ENCODE measurements at regions not wholly inside any gene's neighbourhood (a gene's known extent, or its start where the extent isn't known, plus 50 kb on each side); places are given as distances from the start of the nearest gene placed in this dataset.

DNA sequence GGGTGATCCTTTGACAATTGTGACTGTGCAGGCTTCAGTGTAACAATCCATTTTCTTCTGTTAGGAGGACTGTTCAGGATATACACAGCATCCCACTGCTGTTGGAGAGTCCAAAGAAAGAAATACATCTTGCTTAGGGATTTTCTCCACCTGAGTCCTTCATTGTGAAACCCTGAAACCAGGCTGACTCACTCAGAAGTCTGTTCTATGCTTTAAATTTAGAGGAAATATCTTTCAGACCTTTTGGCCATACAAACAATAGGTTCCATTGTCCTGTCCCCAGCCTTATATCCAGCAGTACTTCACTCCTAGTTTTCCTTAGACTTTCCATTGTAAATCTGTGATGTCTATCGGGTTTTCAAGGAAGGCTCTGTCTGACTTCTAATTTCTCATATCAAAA lies 379.1 kb downstream of the SUCLA2 start:
- intact Hi-C loops (cut with micrococcal nuclease): no loop called here
- TF ChIP-seq EZH2 (IDR thresholded peaks at IDR 0.05; ENCODE audit: borderline replicate concordance, insufficient read depth, low read depth, low read length, poor library complexity, severe bottlenecking): no peak
- TF ChIP-seq, protein P1, sequence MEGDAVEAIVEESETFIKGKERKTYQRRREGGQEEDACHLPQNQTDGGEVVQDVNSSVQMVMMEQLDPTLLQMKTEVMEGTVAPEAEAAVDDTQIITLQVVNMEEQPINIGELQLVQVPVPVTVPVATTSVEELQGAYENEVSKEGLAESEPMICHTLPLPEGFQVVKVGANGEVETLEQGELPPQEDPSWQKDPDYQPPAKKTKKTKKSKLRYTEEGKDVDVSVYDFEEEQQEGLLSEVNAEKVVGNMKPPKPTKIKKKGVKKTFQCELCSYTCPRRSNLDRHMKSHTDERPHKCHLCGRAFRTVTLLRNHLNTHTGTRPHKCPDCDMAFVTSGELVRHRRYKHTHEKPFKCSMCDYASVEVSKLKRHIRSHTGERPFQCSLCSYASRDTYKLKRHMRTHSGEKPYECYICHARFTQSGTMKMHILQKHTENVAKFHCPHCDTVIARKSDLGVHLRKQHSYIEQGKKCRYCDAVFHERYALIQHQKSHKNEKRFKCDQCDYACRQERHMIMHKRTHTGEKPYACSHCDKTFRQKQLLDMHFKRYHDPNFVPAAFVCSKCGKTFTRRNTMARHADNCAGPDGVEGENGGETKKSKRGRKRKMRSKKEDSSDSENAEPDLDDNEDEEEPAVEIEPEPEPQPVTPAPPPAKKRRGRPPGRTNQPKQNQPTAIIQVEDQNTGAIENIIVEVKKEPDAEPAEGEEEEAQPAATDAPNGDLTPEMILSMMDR (IDR thresholded peaks at IDR 0.05): no peak
- Histone ChIP-seq H2AFZ (ENCODE audit: insufficient read depth, low read depth, low read length, poor library complexity, severe bottlenecking) (no peak overlapping the region), H3K4me3 (ENCODE audit: control extremely low read depth in 1 of 5, extremely low read depth in 1 of 5, insufficient read depth in 1 of 5, low read depth in 2 of 5, low read length in 4 of 5) (no peak overlapping the region), H4K20me1 (ENCODE audit: control insufficient read depth, insufficient read depth, low read length, poor library complexity, severe bottlenecking) (no peaks in the 10 kb centered on the region), H3K9me3 (ENCODE audit: control extremely low read depth in 1 of 3, control insufficient read depth in 2 of 3, insufficient read depth in 1 of 3, low read length in 2 of 3) (peaks cover 0 to 5% (median 0%) of the 10 kb centered on the region in 3 donors), H3K27me3 (replicated peaks in 1 of 4; ENCODE audit: control extremely low read depth in 1 of 4, control insufficient read depth in 3 of 4, insufficient read depth in 4 of 4, low read length in 3 of 4) (no peaks in the 10 kb centered on the region), H3K79me2 (ENCODE audit: control insufficient read depth, insufficient read depth, low read length) (no peaks in the 10 kb centered on the region), H3K36me3 (replicated peaks in 1 of 2; ENCODE audit: control extremely low read depth in 1 of 2, control insufficient read depth in 1 of 2, extremely low read depth in 1 of 2, insufficient read depth in 2 of 2, low read length in 1 of 2) (no peaks in the 10 kb centered on the region), H3K27ac (ENCODE audit: low read length in 2 of 2) (no peak overlapping the region), H3K4me2 (replicated peaks; ENCODE audit: low read depth, low read length, poor library complexity, severe bottlenecking) (no peak overlapping the region), H3K4me1 (ENCODE audit: control insufficient read depth in 2 of 2, insufficient read depth in 2 of 2, low read length in 2 of 2) (no peaks in the 10 kb centered on the region), H3K9ac (ENCODE audit: low read length) (no peak overlapping the region)
- no peak for DNase-seq
- Mint-ChIP-seq H3K27me3 (peaks cover 11% of the 10 kb centered on the region), H3K9me3 (ENCODE audit: insufficient read depth) (no peaks in the 10 kb centered on the region), H3K4me3 (no peak overlapping the region), H3K4me1 (no peaks in the 10 kb centered on the region), H3K27ac (no peak overlapping the region)
- CTCF ChIA-PET: no interaction called here
- no peak for ATAC-seq (ENCODE audit: low read depth)
- no CpG with 5 or more reads among the region's 1 CpG for WGBS (ENCODE audit: insufficient coverage)
- POLR2A ChIA-PET: no interaction called here

DNA sequence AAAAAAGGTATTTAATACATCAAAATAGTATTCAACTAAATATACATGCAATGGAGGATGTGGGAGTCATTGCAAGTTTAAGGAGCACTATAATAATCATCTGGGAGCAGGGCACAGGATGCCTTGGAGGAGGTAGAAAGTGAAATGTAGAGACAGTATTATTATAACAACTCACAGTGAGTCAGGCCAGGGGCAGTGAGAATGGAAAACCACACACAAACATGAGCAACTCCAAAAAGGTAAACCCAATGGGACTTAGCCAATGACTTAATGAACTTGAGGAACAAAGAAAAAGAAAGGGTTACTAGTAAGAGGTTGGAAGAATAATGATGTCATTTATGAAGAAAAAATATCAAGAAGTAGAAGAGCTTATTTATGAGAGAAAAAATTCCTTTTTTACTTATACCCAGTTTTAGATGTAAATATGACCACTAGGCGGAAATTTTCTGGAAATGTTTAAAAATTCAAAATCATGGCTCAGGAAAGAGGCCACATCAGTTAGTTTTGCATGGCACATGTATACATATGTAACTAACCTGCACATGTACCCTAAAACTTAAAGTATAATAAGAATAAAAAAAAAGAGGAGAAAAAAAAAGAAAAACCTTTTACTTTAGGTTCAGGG lies 389.3 kb downstream of the SUCLA2 start:
- no peak overlapping the region for H3K4me3 ChIP-seq (ENCODE audit: control extremely low read depth in 1 of 5, extremely low read depth in 1 of 5, insufficient read depth in 1 of 5, low read depth in 2 of 5, low read length in 4 of 5)
- no peak overlapping the region for H3K27ac ChIP-seq (ENCODE audit: low read length in 2 of 2)
- H4K20me1 ChIP-seq (ENCODE audit: control insufficient read depth, insufficient read depth, low read length, poor library complexity, severe bottlenecking): no peaks in the 10 kb centered on the region
- WGBS (ENCODE audit: insufficient coverage): no CpG with 5 or more reads among the region's 1 CpG
- intact Hi-C loops (cut with micrococcal nuclease): no loop called here
- no peaks in the 10 kb centered on the region for H3K27me3 ChIP-seq (replicated peaks in 1 of 4; ENCODE audit: control extremely low read depth in 1 of 4, control insufficient read depth in 3 of 4, insufficient read depth in 4 of 4, low read length in 3 of 4)
- Mint-ChIP-seq H3K27me3 (no peaks in the 10 kb centered on the region), H3K9me3 (ENCODE audit: insufficient read depth) (no peaks in the 10 kb centered on the region), H3K4me1 (no peaks in the 10 kb centered on the region), H3K27ac (no peak overlapping the region), H3K4me3 (no peak overlapping the region)
- no peak for ATAC-seq (ENCODE audit: low read depth)
- no peak for DNase-seq
- H3K4me1 ChIP-seq (ENCODE audit: control insufficient read depth in 2 of 2, insufficient read depth in 2 of 2, low read length in 2 of 2): no peaks in the 10 kb centered on the region
- POLR2A ChIA-PET: no interaction called here
- no peak overlapping the region for H3K4me2 ChIP-seq (replicated peaks; ENCODE audit: low read depth, low read length, poor library complexity, severe bottlenecking)
- no peaks in the 10 kb centered on the region for H3K9me3 ChIP-seq (ENCODE audit: control extremely low read depth in 1 of 3, control insufficient read depth in 2 of 3, insufficient read depth in 1 of 3, low read length in 2 of 3)
- no peak overlapping the region for H2AFZ ChIP-seq (ENCODE audit: insufficient read depth, low read depth, low read length, poor library complexity, severe bottlenecking)
- TF ChIP-seq EZH2 (IDR thresholded peaks at IDR 0.05; ENCODE audit: borderline replicate concordance, insufficient read depth, low read depth, low read length, poor library complexity, severe bottlenecking): no peak
- TF ChIP-seq, protein P1 (IDR thresholded peaks at IDR 0.05): no peak
- CTCF ChIA-PET: no interaction called here
- H3K36me3 ChIP-seq (replicated peaks in 1 of 2; ENCODE audit: control extremely low read depth in 1 of 2, control insufficient read depth in 1 of 2, extremely low read depth in 1 of 2, insufficient read depth in 2 of 2, low read length in 1 of 2): no peaks in the 10 kb centered on the region
- no peaks in the 10 kb centered on the region for H3K79me2 ChIP-seq (ENCODE audit: control insufficient read depth, insufficient read depth, low read length)
- H3K9ac ChIP-seq (ENCODE audit: low read length): no peak overlapping the region

Measured in B cell (primary cell).